ENCODE measurements at regions not wholly inside any gene's neighbourhood (a gene's known extent, or its start where the extent isn't known, plus 50 kb on each side); places are given as distances from the start of the nearest gene placed in this dataset.

DNA sequence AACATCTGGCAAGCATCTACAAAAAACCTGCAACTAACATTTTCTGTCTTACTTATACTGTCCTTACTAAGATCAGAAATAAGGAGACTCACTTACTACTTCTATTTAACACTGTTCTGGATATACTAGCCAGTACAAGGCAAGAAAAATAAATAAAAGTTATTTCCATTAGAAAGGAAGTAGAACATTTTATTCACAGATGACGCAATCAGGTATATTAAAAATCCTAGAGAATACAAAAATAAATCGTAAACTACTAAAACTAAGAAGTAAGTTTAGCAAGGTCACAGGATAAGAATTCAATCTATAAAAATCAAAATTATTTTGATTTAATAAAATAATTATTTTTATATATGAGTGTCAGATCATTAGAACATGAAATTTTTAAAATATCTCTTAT lies 264.6 kb downstream of the BARHL2 start:
- H3K27ac ChIP-seq (replicated peaks), result no peak overlapping the region
- TF ChIP-seq POLR2AphosphoS5 (IDR thresholded peaks at IDR 0.05; ENCODE audit: low read depth) (no peak), GABPA (IDR thresholded peaks at IDR 0.05; ENCODE audit: low read depth) (no peak), SPI1 (IDR thresholded peaks at IDR 0.05; ENCODE audit: borderline replicate concordance, low read depth) (no peak)
- TF ChIP-seq, protein P1, sequence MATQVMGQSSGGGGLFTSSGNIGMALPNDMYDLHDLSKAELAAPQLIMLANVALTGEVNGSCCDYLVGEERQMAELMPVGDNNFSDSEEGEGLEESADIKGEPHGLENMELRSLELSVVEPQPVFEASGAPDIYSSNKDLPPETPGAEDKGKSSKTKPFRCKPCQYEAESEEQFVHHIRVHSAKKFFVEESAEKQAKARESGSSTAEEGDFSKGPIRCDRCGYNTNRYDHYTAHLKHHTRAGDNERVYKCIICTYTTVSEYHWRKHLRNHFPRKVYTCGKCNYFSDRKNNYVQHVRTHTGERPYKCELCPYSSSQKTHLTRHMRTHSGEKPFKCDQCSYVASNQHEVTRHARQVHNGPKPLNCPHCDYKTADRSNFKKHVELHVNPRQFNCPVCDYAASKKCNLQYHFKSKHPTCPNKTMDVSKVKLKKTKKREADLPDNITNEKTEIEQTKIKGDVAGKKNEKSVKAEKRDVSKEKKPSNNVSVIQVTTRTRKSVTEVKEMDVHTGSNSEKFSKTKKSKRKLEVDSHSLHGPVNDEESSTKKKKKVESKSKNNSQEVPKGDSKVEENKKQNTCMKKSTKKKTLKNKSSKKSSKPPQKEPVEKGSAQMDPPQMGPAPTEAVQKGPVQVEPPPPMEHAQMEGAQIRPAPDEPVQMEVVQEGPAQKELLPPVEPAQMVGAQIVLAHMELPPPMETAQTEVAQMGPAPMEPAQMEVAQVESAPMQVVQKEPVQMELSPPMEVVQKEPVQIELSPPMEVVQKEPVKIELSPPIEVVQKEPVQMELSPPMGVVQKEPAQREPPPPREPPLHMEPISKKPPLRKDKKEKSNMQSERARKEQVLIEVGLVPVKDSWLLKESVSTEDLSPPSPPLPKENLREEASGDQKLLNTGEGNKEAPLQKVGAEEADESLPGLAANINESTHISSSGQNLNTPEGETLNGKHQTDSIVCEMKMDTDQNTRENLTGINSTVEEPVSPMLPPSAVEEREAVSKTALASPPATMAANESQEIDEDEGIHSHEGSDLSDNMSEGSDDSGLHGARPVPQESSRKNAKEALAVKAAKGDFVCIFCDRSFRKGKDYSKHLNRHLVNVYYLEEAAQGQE (IDR thresholded peaks at IDR 0.05; ENCODE audit: insufficient replicate concordance, low read depth), result no peak
- TF ChIP-seq, protein P2, sequence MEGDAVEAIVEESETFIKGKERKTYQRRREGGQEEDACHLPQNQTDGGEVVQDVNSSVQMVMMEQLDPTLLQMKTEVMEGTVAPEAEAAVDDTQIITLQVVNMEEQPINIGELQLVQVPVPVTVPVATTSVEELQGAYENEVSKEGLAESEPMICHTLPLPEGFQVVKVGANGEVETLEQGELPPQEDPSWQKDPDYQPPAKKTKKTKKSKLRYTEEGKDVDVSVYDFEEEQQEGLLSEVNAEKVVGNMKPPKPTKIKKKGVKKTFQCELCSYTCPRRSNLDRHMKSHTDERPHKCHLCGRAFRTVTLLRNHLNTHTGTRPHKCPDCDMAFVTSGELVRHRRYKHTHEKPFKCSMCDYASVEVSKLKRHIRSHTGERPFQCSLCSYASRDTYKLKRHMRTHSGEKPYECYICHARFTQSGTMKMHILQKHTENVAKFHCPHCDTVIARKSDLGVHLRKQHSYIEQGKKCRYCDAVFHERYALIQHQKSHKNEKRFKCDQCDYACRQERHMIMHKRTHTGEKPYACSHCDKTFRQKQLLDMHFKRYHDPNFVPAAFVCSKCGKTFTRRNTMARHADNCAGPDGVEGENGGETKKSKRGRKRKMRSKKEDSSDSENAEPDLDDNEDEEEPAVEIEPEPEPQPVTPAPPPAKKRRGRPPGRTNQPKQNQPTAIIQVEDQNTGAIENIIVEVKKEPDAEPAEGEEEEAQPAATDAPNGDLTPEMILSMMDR (IDR thresholded peaks at IDR 0.05; ENCODE audit: insufficient read depth, low read length), result no peak
- no peak for DNase-seq (ENCODE audit: low read depth in 1 of 2, low spot score in 1 of 2)
- H3K27me3 ChIP-seq (ENCODE audit: insufficient read depth, poor library complexity, severe bottlenecking), result no peaks in the 10 kb centered on the region
- no peak overlapping the region for H3K4me3 ChIP-seq (replicated peaks; ENCODE audit: insufficient read depth, low read length)

DNA sequence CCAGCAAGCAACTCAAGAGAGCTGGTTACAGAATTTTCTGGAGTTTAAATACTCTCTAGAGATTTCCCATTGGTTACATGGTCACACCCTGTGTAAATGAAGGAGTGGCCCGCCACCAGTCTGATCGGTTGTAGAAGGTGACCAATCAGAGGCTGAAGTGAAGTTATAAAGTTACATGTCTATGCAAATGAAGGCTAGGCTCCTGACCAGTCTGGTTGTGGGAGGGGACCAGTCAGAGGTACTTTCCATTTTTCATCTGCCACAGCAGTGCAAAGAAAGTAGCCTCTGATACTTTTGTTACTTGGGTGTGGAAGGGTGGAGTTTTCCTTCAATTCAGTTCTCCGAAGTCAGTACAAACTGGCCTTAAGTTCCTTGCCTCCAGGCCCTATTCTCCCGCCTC lies 273.7 kb downstream of the BARHL2 start:
- Histone ChIP-seq H3K27ac (replicated peaks) (no peak overlapping the region), H3K4me3 (replicated peaks; ENCODE audit: insufficient read depth, low read length) (no peak overlapping the region), H3K27me3 (ENCODE audit: insufficient read depth, poor library complexity, severe bottlenecking) (no peaks in the 10 kb centered on the region)
- TF ChIP-seq, protein P2 (IDR thresholded peaks at IDR 0.05; ENCODE audit: insufficient read depth, low read length), result no peak
- TF ChIP-seq POLR2AphosphoS5 (IDR thresholded peaks at IDR 0.05; ENCODE audit: low read depth) (no peak), GABPA (IDR thresholded peaks at IDR 0.05; ENCODE audit: low read depth) (no peak), SPI1 (IDR thresholded peaks at IDR 0.05; ENCODE audit: borderline replicate concordance, low read depth) (no peak)
- TF ChIP-seq, protein P1 (IDR thresholded peaks at IDR 0.05; ENCODE audit: insufficient replicate concordance, low read depth), result no peak
- DNase-seq (ENCODE audit: low read depth in 1 of 2, low spot score in 1 of 2), result no peak

DNA sequence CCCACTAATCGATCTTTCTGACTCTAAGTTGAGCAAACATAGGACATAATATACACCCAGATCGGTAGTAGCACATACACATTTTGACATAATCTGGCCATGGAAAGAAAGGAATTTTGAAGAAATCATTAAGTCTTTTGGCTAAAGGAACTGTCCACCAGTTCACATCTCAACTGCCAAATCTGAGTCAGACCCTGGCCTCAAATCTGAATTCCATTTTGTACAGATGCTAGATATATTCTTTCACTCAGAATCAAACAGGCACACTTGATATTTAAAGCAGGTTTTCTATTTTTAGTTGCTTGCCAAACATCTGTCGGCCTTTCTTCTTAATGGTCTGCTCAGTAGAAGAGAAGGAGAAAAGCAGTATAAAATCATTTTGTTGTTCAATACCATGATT lies 281.8 kb downstream of the BARHL2 start:
- Histone ChIP-seq H3K4me3 (replicated peaks; ENCODE audit: insufficient read depth, low read length) (no peak overlapping the region), H3K27me3 (ENCODE audit: insufficient read depth, poor library complexity, severe bottlenecking) (no peaks in the 10 kb centered on the region), H3K27ac (replicated peaks) (no peak overlapping the region)
- no peak for DNase-seq (ENCODE audit: low read depth in 1 of 2, low spot score in 1 of 2)
- TF ChIP-seq, protein P1 (IDR thresholded peaks at IDR 0.05; ENCODE audit: insufficient replicate concordance, low read depth), result no peak
- TF ChIP-seq, protein P2 (IDR thresholded peaks at IDR 0.05; ENCODE audit: insufficient read depth, low read length), result no peak
- TF ChIP-seq SPI1 (IDR thresholded peaks at IDR 0.05; ENCODE audit: borderline replicate concordance, low read depth), result no peak
- TF ChIP-seq GABPA (IDR thresholded peaks at IDR 0.05; ENCODE audit: low read depth), result no peak
- no peak for TF ChIP-seq POLR2AphosphoS5 (IDR thresholded peaks at IDR 0.05; ENCODE audit: low read depth)

Data from HL-60 (cell line).